K562 (cell line): ENCODE measurements at regions not wholly inside any gene's neighbourhood (a gene's known extent, or its start where the extent isn't known, plus 50 kb on each side); places are given as distances from the start of the nearest gene placed in this dataset.

ENCODE experiments used
- CAMTA2 ChIP-seq: fragments of 250-450 bp; sonication (Bioruptor Pico); conservative IDR thresholded peaks from 2 replicates; pipeline ENCODE4 v1.5.1; 2022
- CBX5 ChIP-seq: IDR thresholded peaks from 2 replicates; pipeline ENCODE4 v1.6.1; 2014; ENCODE audit warnings: low read depth, borderline replicate concordance
- CC2D1A ChIP-seq: fragments of 450-650 bp; IDR thresholded peaks from 2 replicates; pipeline ENCODE4 v1.6.1; 2017; ENCODE audit warnings: mild to moderate bottlenecking
- CXXC5 ChIP-seq: fragments of 250-450 bp; sonication (Bioruptor Pico); IDR thresholded peaks from 2 replicates; pipeline ENCODE4 v1.8.0; 2022; ENCODE audit warnings: inconsistent platforms, mild to moderate bottlenecking, moderate library complexity
- NFRKB ChIP-seq: fragments of 450-650 bp; IDR thresholded peaks from 2 replicates; pipeline ENCODE4 v1.6.1; 2016; ENCODE audit warnings: low read depth
- POLR2B ChIP-seq: fragments of 450-650 bp; IDR thresholded peaks from 2 replicates; pipeline ENCODE4 v1.6.1; 2018; ENCODE audit warnings: low read depth; ENCODE audit not compliant: partially characterized antibody
- ZFX ChIP-seq: sonication (generic); formaldehyde crosslinking; IDR thresholded peaks from 2 replicates; pipeline ENCODE4 v1.8.0; 2022; ENCODE audit warnings: mild to moderate bottlenecking, missing genetic modification reagents, moderate library complexity
- ZNF717 ChIP-seq: fragments of 250-450 bp; sonication (Bioruptor Pico); IDR thresholded peaks from 2 replicates; pipeline ENCODE4 v1.5.0; 2021
- ZSCAN29 ChIP-seq: fragments of 450-650 bp; IDR thresholded peaks from 2 replicates; pipeline ENCODE4 v1.6.1; 2017
- TF ChIP-seq, protein P1 (sequence below), 2 experiments: fragments of 450-650 bp; IDR thresholded peaks; 2 replicates each; pipeline ENCODE4 v1.6.1; 2016; ENCODE audit warnings: mild to moderate bottlenecking in 2 of 2, borderline replicate concordance in 1 of 2, low read depth in 1 of 2, moderate library complexity in 1 of 2
- TF ChIP-seq, protein P2 (sequence below): fragments of 250-450 bp; sonication (Bioruptor Pico); IDR thresholded peaks from 2 replicates; pipeline ENCODE4 v1.8.0; 2021; ENCODE audit warnings: moderate library complexity, mild to moderate bottlenecking, inconsistent platforms

DNA sequence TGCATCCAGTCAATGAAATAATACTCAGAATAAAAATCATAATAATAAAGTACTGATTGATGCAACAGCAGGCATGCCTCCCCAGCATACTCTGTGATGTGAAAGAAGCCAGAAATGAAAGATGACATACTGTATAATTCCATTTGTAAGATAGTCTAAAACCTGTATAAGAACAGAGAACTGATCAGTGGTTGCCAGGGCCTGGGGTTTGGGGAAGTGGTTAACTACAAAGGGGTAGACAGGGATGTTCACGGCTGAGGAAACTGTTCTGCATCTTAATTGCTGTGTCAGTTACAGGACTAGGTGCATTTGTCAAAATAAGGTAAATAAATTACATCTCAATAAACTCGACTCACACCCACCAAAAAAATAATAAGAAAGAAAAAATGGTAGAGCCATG lies 81.3 kb upstream of the BMP2 start (continued):
- TF ChIP-seq, protein P1, sequence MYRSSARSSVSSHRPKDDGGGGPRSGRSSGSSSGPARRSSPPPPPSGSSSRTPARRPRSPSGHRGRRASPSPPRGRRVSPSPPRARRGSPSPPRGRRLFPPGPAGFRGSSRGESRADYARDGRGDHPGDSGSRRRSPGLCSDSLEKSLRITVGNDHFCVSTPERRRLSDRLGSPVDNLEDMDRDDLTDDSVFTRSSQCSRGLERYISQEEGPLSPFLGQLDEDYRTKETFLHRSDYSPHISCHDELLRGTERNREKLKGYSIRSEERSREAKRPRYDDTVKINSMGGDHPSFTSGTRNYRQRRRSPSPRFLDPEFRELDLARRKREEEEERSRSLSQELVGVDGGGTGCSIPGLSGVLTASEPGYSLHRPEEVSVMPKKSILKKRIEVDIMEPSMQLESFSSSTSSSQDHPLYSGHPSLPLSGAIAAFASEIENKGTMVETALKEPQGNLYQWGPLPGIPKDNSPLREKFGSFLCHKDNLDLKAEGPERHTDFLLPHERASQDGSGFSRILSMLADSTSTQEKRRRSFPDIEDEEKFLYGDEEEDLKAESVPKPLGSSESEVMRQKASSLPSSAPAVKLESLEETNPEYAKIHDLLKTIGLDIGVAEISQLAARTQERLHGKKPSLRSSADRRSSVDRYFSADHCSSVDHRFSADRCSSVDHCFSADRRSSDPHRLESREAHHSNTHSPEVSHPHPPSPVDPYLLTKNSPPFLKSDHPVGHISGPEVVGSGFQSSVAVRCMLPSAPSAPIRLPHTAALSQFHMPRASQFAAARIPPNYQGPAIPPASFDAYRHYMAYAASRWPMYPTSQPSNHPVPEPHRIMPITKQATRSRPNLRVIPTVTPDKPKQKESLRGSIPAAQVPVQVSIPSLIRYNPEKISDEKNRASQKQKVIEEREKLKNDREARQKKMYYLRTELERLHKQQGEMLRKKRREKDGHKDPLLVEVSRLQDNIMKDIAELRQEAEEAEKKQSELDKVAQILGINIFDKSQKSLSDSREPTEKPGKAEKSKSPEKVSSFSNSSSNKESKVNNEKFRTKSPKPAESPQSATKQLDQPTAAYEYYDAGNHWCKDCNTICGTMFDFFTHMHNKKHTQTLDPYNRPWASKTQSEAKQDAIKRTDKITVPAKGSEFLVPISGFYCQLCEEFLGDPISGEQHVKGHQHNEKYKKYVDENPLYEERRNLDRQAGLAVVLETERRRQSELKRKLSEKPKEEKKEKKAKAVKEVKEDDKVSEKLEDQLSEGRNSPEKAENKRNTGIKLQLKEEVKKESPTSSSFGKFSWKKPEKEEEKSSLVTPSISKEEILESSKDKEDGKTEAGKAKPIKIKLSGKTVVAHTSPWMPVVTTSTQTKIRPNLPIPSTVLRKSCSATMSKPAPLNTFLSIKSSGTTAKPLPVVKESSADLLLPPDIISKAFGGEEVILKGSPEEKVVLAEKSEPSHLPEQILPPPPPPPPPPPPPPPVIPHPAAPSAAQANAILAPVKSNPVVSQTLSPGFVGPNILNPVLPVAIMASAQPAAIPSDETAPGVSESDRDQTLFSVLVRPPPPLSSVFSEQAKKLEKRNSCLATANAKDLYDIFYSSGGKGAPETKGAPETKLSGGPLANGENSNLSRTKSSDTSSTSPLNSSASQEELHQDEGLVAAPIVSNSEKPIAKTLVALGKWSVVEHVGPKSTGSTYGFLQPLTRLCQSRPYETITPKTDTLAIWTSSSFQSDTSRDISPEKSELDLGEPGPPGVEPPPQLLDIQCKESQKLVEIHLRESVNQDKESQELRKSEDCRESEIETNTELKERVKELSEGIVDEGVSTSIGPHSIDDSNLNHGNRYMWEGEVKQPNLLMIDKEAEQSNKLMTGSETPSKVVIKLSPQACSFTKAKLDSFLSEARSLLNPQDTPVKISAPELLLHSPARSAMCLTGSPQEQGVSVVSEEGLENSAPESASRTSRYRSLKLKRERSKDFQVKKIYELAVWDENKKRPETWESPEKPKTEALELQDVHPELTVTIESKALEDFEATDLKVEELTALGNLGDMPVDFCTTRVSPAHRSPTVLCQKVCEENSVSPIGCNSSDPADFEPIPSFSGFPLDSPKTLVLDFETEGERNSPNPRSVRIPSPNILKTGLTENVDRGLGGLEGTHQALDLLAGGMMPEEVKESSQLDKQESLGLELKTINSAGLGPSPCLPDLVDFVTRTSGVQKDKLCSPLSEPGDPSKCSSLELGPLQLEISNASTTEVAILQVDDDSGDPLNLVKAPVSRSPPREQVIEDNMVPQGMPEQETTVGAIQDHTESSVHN (IDR thresholded peaks at IDR 0.05; ENCODE audit: borderline replicate concordance in 1 of 2, low read depth in 1 of 2), result no peak
- no peak for TF ChIP-seq CAMTA2 (CRISPR knock-in tag)
- TF ChIP-seq ZSCAN29, result no peak
- no peak for TF ChIP-seq CC2D1A
- TF ChIP-seq CXXC5 (CRISPR knock-in tag), result no peak
- TF ChIP-seq, protein P2, sequence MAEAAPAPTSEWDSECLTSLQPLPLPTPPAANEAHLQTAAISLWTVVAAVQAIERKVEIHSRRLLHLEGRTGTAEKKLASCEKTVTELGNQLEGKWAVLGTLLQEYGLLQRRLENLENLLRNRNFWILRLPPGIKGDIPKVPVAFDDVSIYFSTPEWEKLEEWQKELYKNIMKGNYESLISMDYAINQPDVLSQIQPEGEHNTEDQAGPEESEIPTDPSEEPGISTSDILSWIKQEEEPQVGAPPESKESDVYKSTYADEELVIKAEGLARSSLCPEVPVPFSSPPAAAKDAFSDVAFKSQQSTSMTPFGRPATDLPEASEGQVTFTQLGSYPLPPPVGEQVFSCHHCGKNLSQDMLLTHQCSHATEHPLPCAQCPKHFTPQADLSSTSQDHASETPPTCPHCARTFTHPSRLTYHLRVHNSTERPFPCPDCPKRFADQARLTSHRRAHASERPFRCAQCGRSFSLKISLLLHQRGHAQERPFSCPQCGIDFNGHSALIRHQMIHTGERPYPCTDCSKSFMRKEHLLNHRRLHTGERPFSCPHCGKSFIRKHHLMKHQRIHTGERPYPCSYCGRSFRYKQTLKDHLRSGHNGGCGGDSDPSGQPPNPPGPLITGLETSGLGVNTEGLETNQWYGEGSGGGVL (CRISPR knock-in tag), result no peak
- no peak for TF ChIP-seq POLR2B
- TF ChIP-seq CBX5, result no peak
- TF ChIP-seq ZFX (CRISPR knock-in tag), result no peak
- TF ChIP-seq ZNF717, result no peak
- no peak for TF ChIP-seq NFRKB
